ENCODE measurements at regions not wholly inside any gene's neighbourhood (a gene's known extent, or its start where the extent isn't known, plus 50 kb on each side); places are given as distances from the start of the nearest gene placed in this dataset.
A peak's percentile ranks its signal among the peaks of the same experiment; 100 is the strongest.

GRCh38 chr2:146621656-146622055 lies 1223.2 kb upstream of the ACVR2A start:
- no peak for DNase-seq (ENCODE audit: low read depth)
- TF ChIP-seq CTCF (conservative IDR thresholded peaks at IDR 0.05; ENCODE audit: low read length) = no peak
- H3K4me3 ChIP-seq (ENCODE audit: low read length) = no peak overlapping the region

- no peak overlapping the region for H3K4me3 ChIP-seq (ENCODE audit: low read length)
- no peak for DNase-seq (ENCODE audit: low read depth)
- no peak for TF ChIP-seq CTCF (conservative IDR thresholded peaks at IDR 0.05; ENCODE audit: low read length)
Observed at GRCh38 chr2:146615778-146616177, 1229.1 kb upstream of the ACVR2A start.

- no peak for DNase-seq (ENCODE audit: low read depth)
- TF ChIP-seq CTCF (conservative IDR thresholded peaks at IDR 0.05; ENCODE audit: low read length) = no peak
Observed at GRCh38 chr2:146608490-146608889, 1236.3 kb upstream of the ACVR2A start.

GRCh38 chr2:146604521-146604920 lies 1240.3 kb upstream of the ACVR2A start:
- DNase-seq (ENCODE audit: low read depth) = no peak
- no peak for TF ChIP-seq CTCF (conservative IDR thresholded peaks at IDR 0.05; ENCODE audit: low read length)
- no peak overlapping the region for H3K4me3 ChIP-seq (ENCODE audit: low read length)

More at GRCh38 chr2:146608490-146608889, 1236.3 kb upstream of the ACVR2A start:
- no peak overlapping the region for H3K4me3 ChIP-seq (ENCODE audit: low read length)

- H3K4me3 ChIP-seq (ENCODE audit: low read length) = no peak overlapping the region
- TF ChIP-seq CTCF (conservative IDR thresholded peaks at IDR 0.05; ENCODE audit: low read length) = no peak
- no peak for DNase-seq (ENCODE audit: low read depth)
Observed at GRCh38 chr2:146602856-146603255, 1242.0 kb upstream of the ACVR2A start.

- no peak for TF ChIP-seq CTCF (conservative IDR thresholded peaks at IDR 0.05; ENCODE audit: low read length)
- no peak overlapping the region for H3K4me3 ChIP-seq (ENCODE audit: low read length)
- DNase-seq (ENCODE audit: low read depth) = peak; percentile 37
Observed at GRCh38 chr2:146602383-146602782, 1242.4 kb upstream of the ACVR2A start.

- DNase-seq (ENCODE audit: low read depth) = no peak
- H3K4me3 ChIP-seq (ENCODE audit: low read length) = no peak overlapping the region
- no peak for TF ChIP-seq CTCF (conservative IDR thresholded peaks at IDR 0.05; ENCODE audit: low read length)
Observed at GRCh38 chr2:146598791-146599190, 1246.0 kb upstream of the ACVR2A start.
